GM12873 (cell line): ENCODE measurements at regions not wholly inside any gene's neighbourhood (a gene's known extent, or its start where the extent isn't known, plus 50 kb on each side); places are given as distances from the start of the nearest gene placed in this dataset.

Source experiments
- CTCF ChIP-seq: IDR thresholded peaks from 2 replicates; pipeline ENCODE4 v1.5.1; 2012; ENCODE audit warnings: low read depth, mild to moderate bottlenecking, moderate library complexity, low read length, control low read depth; ENCODE audit not compliant: insufficient read depth; ENCODE audit errors: missing control alignments

- TF ChIP-seq CTCF, result no peak
Observed at GRCh38 chr2:120906914-120907313, 171.2 kb downstream of the GLI2 start.

- TF ChIP-seq CTCF, result no peak
Observed at GRCh38 chr2:120907822-120908221, 172.2 kb downstream of the GLI2 start.

GRCh38 chr2:120908314-120908975 lies 172.8 kb downstream of the GLI2 start:
- TF ChIP-seq CTCF, result no peak

- TF ChIP-seq CTCF, result no peak
Observed at GRCh38 chr2:120909102-120909501, 173.4 kb downstream of the GLI2 start.

- no peak for TF ChIP-seq CTCF
Observed at GRCh38 chr2:120910164-120910563, 174.5 kb downstream of the GLI2 start.

- TF ChIP-seq CTCF, result no peak
Observed at GRCh38 chr2:120910956-120911951, 175.6 kb downstream of the GLI2 start.

- no peak for TF ChIP-seq CTCF
Observed at GRCh38 chr2:120912101-120912985, 176.7 kb downstream of the GLI2 start.
